ENCODE measurements at regions not wholly inside any gene's neighbourhood (a gene's known extent, or its start where the extent isn't known, plus 50 kb on each side); places are given as distances from the start of the nearest gene placed in this dataset.

- TF ChIP-seq ZFP1 (CRISPR knock-in tag; IDR thresholded peaks at IDR 0.05), result no peak
- no peak for TF ChIP-seq NR2C2 (CRISPR knock-in tag; IDR thresholded peaks at IDR 0.05; ENCODE audit: borderline replicate concordance)
- no peak for TF ChIP-seq EP300 (IDR thresholded peaks at IDR 0.05; ENCODE audit: low read depth in 2 of 2, low read length in 2 of 2)
- TF ChIP-seq EP300 (CRISPR knock-in tag; IDR thresholded peaks at IDR 0.05; ENCODE audit: borderline replicate concordance), result no peak
Observed at GRCh38 chr6:166027761-166028160, 139.9 kb downstream of the TBXT start.
